Activated T-cell treated with anti-CD3 and anti-CD28 coated beads for 1 hour (primary cell): ENCODE measurements at regions not wholly inside any gene's neighbourhood (a gene's known extent, or its start where the extent isn't known, plus 50 kb on each side); places are given as distances from the start of the nearest gene placed in this dataset.

Source experiments
- DNase-seq: peaks from one replicate; pipeline ENCODE4 v3.0.0-alpha.2; 2020; ENCODE audit warnings: low read depth

- DNase-seq = no peak
Observed at GRCh38 chr17:77432034-77432661, 291.4 kb downstream of the SEC14L1 start.

GRCh38 chr17:77432742-77433141 is 292.0 kb downstream of the SEC14L1 start:
- no peak for DNase-seq

DNA sequence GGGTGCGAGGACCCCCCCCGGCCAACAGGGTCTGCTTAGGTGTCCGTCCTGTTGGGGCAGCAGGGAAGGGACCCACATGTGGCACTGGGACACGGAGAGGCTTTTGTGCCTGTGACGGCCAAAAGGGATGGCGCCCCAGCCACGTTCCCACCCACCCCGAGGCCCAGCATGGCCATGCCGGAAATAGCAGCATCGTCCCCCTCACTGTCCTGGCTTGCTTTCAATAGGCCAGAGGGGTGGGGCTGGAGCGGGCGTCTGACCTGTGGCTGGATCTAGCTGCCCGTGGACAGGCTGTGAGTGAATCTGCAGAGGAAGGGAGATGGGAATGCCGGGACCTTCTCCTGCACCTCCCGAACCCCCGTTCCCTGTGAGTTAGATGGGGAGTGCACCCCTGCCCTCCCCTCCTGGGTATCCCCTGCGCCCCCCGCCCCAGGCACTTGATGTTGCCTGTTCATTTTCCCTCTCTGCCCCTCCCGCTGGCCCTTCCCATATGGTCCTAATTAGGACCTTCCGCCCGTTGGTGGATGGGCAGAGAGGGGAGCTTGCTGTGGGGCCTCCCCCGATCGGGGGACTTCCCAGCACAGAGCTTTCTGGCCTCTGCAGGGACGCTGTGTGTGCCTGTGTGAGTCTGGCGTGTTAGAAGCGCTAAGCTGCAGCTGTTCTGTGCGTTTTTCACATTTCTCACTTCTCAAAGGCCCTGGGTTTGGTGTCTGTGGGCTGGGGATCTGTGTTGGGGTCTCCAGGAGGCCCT is 292.8 kb downstream of the SEC14L1 start:
- no peak for DNase-seq

DNA sequence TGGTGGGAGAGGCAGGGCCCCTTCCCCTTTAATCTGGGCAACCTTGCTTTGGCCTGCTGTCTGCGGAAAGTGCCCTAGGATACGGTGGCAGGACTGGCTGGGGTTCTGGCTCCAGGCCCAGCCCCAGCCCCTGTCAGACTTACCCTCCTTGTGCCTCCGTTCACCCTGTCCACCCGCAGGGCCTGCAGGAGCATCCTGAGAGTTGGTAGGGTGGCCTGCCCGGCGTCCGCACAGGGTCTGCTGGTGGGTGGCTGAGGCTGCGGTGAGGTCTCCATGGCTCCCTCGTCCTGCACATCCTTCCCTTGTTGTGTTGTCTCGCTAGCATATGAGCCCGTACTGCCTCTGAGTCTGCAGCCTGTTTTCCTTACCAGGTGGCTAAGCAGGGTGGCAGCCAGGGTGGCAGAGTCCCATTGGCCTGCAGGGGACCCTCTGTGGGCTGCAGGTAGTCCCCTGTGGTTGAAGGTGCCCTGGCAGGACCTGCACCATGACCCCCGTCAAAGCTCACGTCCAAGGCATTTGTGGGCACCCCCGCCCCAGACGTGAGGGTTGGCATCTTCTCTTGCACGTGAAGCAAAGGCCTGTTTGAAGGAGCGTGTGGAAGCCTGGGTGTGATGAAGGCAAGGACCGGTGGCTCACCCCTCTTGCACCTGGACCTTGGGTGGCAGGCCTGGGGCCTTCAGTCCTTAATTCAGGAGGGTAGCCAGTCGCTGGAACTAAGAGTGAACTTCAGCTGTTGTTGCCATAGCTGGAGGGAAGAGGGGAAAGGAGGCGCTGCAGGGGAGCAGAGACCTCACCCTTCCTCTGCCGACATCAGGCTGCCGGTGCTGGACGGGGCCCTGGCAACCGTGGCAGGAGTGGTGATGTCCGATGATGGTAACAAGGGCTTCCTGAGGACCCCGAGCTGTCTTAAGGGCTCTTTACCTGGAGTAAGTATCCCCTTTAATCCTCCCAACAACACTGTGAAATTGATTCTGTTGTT is 293.7 kb downstream of the SEC14L1 start:
- DNase-seq = no peak

DNA sequence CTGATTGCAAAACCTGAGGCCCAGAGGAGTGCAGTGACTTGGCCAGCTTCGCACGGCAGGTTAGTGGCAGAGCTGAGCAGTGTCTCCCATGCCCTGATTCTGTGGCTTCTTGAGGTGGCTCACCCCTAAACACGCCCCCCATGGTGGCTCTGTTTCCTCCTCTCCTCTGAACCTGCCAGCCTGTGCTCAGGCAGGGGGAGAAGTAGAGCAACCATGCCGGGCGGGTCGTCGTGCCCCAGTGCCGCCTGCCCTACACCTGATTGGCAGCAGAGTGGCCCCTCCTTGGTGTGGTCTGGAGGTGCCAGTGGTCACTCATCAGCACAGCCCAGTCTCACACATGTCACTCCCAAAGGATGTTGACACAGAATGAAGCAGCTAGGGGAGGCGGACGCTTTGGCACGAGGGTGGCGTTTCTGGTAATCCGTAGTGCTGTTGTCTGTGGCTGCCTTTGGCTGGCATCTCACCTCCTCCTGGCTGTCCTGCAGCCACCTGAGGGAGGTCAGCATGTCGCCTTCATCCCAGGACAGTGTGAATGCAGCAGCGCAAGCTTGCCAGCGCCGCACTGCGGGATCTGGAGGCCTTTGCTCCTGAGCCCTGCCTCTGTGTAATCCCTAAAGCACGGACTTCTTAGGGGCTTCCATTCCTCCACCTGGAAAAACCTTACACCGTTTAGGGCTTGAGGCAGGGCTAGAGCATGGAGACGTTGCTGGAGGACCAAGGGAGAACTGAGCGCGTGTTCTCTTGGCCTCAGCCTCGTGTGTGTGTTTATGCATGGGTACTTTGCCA is 294.7 kb downstream of the SEC14L1 start:
- DNase-seq = no peak

DNA sequence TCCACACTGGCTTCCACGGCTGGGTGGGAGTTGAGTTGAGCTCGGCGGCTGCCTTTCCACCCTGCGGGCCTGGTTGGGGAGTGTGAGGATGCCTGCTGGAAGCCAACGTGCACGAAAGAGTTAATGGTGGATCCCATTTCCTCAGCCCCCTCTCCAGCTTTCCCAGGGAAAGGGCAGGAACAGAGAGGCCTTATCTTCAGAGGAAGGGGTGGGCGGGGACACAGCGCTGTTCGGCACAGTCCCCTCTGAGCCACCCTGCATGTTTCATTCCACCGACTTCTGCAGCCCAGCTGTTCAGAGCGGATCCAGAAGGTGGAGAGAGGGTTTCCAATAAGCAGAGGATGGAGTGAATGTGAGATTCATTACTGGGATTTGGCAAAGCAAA is 295.3 kb downstream of the SEC14L1 start:
- DNase-seq = no peak

DNA sequence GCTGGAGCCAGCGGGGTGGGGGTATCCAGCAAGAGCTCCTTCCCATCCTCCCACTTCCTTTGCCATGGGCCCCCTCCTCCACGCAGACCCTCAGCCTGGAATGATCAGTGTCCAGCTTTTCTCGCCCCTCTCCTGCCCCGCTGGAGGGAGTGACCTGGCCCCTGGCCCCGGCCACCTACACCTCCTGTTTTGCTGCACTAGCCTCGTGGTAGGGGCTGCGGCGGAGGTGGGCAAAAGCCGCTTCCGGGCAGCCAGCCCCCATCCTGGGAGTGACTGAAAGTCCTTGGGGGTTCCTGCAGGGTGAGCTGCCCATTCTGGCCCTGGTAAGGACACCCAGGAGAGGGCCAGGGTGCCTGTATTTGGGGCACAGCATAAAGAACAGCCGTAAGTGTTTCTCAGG is 295.7 kb downstream of the SEC14L1 start:
- no peak for DNase-seq

- DNase-seq = no peak
Observed at GRCh38 chr17:77437017-77437416, 296.2 kb downstream of the SEC14L1 start.

GRCh38 chr17:77437747-77438146 is 297.0 kb downstream of the SEC14L1 start:
- no peak for DNase-seq

DNA sequence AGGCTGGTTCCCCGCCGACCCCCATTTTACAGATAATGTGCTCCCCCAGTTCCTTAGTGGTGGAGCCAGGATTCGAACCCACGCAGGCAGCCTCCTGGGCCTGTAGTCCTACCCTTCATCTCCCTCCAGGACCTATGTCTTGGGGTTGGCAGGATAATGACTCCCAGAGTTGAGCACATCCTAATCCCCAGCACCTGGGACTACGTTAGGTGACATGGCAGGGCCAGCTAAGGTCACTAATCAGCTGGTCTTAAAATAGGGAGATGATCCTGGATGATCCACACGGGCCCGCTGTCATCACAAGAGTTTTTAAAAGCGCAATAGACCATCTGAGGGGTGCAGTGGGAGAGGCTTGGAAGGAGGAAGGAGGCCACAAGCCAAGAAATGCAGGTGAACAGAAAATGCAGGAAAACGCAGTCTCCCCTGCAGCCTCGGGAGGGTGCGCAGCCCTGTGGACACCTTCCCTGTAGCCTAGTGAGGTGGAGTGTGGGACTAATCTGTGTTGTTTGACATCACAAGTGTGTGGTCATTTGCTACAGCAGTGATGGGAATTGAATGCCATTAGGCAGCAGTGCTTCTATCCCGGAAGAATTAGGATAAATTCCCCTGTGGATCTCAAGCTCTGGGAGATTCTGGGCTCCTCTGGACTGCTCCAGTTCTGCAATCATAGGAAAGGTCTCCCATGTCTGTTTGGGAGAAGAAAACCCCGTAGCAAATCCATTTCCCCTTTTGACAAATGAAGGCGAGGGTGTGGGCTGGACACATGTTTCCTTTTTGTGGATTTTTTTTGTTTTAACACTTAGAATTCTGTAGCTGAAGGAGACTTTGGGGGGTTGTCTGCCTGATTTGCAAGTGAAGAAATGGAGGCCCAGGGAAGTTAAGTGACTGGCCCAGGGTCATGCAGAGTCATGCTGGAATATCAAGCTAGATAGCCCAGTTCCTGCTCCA is 297.7 kb downstream of the SEC14L1 start:
- DNase-seq = no peak

DNA sequence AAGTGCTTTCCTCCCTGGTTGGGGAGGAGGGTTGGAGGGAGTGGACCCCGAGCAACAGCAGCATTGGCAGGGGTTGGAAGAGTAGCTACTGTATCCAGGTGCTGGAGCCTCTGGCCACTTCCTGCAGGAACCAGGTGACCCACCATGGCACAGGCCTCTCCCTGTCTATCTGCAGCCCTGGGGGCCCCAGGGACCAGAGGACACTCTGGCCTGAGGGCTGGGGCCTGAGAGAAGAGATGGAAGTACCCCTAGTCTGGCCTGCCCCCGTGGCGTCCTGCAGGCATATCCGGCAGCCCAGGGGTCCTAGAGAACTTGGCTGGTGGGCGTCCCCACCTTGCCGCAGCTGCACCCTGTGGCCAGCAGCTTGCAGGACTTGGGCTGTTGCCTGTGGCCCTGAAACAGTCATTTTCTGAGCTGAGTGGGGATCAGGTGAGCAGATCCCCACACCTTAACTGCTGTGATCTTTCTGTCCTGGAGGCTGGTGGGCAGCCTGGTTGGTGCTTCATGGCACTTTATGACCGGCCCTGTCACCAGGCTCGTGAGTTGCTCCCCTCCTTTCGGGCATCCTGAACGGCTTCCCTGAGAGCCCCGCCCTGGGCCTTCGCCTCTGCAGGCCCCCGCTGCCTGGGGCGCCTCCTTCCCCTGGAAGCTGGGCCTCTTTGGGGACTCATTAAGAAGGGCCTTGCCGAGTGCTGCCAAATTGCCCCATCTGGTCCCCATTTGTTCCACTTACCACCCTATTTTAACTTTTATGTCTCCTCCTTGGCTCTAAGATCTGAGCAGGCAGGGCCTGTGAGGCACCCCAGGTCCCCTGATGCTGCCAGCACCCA is 298.6 kb downstream of the SEC14L1 start:
- no peak for DNase-seq

DNA sequence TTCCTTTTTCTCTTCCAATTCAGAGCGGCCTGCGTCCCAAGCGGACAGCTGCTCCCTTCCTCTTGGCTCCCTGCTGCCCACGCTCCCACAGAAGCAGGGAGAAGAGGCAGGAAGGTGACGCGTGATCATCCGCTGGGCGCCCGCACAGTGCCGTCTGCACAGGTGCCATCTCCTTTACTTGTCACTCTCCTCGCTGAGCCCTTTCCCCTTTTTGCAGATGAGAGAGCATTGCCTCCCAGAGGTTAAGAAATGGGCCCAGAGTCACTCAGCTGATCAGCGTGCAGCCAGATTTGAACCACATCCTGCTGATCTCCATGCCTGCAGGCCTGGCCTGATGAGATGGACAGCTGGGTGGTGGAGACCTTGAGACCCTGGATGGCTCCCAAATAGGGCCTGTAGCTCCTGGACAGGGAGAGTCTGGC is 299.8 kb downstream of the SEC14L1 start:
- no peak for DNase-seq

GRCh38 chr17:77441130-77441920 is 300.6 kb downstream of the SEC14L1 start:
- peak; percentile 55 for DNase-seq

DNA sequence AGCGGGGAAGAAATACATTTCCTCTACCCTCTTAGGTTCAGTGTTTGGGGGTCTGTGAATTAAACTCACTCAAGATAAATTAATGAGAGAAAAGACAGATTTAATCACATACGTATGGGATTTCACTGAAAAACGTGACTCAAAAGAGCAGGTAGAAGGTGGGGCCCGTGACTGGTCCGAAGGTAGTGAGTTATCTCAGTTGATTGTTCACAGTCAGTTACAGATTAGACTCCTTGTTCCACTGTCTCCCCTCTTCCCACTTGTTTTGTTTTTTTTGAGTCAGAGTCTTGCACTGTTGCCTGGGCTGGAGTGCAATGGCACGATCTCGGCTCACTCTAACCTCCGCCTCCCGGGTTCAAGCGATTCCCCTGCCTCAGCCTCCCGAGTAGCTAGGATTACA is 301.2 kb downstream of the SEC14L1 start:
- no peak for DNase-seq

- DNase-seq = no peak
Observed at GRCh38 chr17:77442976-77443747, 302.4 kb downstream of the SEC14L1 start.

DNA sequence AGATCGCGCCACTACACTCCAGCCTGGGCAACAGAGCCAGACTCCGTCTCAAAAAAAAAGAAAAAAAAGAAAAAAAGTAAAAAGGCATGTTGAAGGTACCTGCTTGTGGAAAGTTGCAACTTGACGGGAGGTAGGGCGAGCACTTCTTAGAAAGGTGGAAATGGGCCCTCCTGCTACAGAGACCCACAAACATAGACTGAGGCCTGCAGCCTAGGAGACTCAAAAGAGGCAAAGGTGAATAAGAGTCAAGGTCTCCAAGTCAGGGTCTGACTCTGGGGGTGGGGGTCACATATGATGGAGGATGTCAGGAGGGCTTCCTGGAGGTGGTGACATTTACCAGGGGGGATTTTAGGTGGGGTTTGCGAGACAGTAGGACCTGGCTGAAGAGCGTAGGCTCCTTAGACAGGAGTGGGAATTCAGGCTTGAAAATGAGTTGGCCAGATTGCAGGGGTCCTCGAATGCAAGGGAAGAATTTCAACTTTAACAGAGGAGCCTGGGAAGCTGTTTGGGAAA is 303.0 kb downstream of the SEC14L1 start:
- DNase-seq = no peak

DNA sequence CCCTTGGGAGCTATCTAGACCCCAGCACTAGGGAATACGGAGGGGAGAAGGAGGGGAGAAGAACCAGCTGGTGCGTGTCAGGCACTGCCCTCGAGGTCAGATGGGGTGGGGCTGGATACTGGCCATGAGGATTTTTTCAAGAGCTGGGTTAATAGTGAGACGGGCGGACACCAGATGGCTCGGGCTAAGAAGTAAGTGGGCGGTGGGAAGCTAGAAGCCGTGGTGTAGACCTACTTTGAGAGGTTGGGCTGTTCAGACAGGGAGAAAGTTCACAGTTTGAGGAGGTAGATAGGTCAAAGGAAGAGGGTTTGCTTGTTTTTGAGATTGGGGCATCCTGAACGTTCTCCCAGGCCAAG is 303.8 kb downstream of the SEC14L1 start:
- no peak for DNase-seq
